ENCODE measurements at regions not wholly inside any gene's neighbourhood (a gene's known extent, or its start where the extent isn't known, plus 50 kb on each side); places are given as distances from the start of the nearest gene placed in this dataset.

GRCh38 chr2:60152226-60152833, 401.1 kb downstream of the BCL11A start:
- Histone ChIP-seq H3K4me1 (ENCODE audit: insufficient read depth, low read length) (peaks cover 45% of the 10 kb centered on the region), H4K20me1 (ENCODE audit: insufficient read depth, low read length) (no peaks in the 10 kb centered on the region), H3K9ac (ENCODE audit: low read depth, low read length) (no peak overlapping the region), H3K27me3 (ENCODE audit: insufficient read depth, low read length, poor library complexity) (no peaks in the 10 kb centered on the region), H3K79me2 (ENCODE audit: insufficient read depth, low read length) (no peaks in the 10 kb centered on the region), H2AFZ (ENCODE audit: low read depth, low read length) (no peak overlapping the region), H3K27ac (ENCODE audit: low read length) (no peak overlapping the region), H3K4me2 (ENCODE audit: insufficient read depth, low read length) (no peak overlapping the region), H3K36me3 (ENCODE audit: insufficient read depth, low read length) (no peaks in the 10 kb centered on the region), H3K9me3 (ENCODE audit: insufficient read depth, low read length, severe bottlenecking) (no peaks in the 10 kb centered on the region), H3K4me3 (ENCODE audit: low read depth in 1 of 2, low read length in 2 of 2) (no peak overlapping the region)
- no peak for DNase-seq
- TF ChIP-seq, protein P1, sequence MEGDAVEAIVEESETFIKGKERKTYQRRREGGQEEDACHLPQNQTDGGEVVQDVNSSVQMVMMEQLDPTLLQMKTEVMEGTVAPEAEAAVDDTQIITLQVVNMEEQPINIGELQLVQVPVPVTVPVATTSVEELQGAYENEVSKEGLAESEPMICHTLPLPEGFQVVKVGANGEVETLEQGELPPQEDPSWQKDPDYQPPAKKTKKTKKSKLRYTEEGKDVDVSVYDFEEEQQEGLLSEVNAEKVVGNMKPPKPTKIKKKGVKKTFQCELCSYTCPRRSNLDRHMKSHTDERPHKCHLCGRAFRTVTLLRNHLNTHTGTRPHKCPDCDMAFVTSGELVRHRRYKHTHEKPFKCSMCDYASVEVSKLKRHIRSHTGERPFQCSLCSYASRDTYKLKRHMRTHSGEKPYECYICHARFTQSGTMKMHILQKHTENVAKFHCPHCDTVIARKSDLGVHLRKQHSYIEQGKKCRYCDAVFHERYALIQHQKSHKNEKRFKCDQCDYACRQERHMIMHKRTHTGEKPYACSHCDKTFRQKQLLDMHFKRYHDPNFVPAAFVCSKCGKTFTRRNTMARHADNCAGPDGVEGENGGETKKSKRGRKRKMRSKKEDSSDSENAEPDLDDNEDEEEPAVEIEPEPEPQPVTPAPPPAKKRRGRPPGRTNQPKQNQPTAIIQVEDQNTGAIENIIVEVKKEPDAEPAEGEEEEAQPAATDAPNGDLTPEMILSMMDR (IDR thresholded peaks at IDR 0.05; ENCODE audit: borderline replicate concordance, extremely low read depth, low read length, poor library complexity, severe bottlenecking): peak; percentile 96
- no peak for TF ChIP-seq EZH2 (IDR thresholded peaks at IDR 0.05; ENCODE audit: borderline replicate concordance, low read depth, low read length, severe bottlenecking)
- no peak for ATAC-seq (ENCODE audit: insufficient read depth, low read depth)

- Histone ChIP-seq H3K79me2 (ENCODE audit: insufficient read depth, low read length) (no peaks in the 10 kb centered on the region), H3K9me3 (ENCODE audit: insufficient read depth, low read length, severe bottlenecking) (no peaks in the 10 kb centered on the region), H3K4me3 (ENCODE audit: low read depth in 1 of 2, low read length in 2 of 2) (peak overlapping the region in 1 of 2 experiments; percentile 6; a peak in 1 of 4 replicates), H3K4me1 (ENCODE audit: insufficient read depth, low read length) (peaks cover 47% of the 10 kb centered on the region), H3K27ac (ENCODE audit: low read length) (peak overlapping the region; percentile 94), H3K27me3 (ENCODE audit: insufficient read depth, low read length, poor library complexity) (no peaks in the 10 kb centered on the region), H3K9ac (ENCODE audit: low read depth, low read length) (peak overlapping the region; percentile 44), H4K20me1 (ENCODE audit: insufficient read depth, low read length) (no peaks in the 10 kb centered on the region), H2AFZ (ENCODE audit: low read depth, low read length) (peak overlapping the region; percentile 65), H3K36me3 (ENCODE audit: insufficient read depth, low read length) (no peaks in the 10 kb centered on the region), H3K4me2 (ENCODE audit: insufficient read depth, low read length) (peak overlapping the region; percentile 19; the same call in 1 of the 2 replicates)
- ATAC-seq (ENCODE audit: insufficient read depth, low read depth): peak; percentile 83
- DNase-seq: peak; percentile 73
- TF ChIP-seq, protein P1 (IDR thresholded peaks at IDR 0.05; ENCODE audit: borderline replicate concordance, extremely low read depth, low read length, poor library complexity, severe bottlenecking): no peak
- TF ChIP-seq EZH2 (IDR thresholded peaks at IDR 0.05; ENCODE audit: borderline replicate concordance, low read depth, low read length, severe bottlenecking): no peak
Observed at GRCh38 chr2:60149176-60149575, 404.3 kb downstream of the BCL11A start.

GRCh38 chr2:60148716-60149115, 404.7 kb downstream of the BCL11A start:
- TF ChIP-seq, protein P1 (IDR thresholded peaks at IDR 0.05; ENCODE audit: borderline replicate concordance, extremely low read depth, low read length, poor library complexity, severe bottlenecking): no peak
- peak overlapping the region; percentile 65 for H2AFZ ChIP-seq (ENCODE audit: low read depth, low read length)
- no peaks in the 10 kb centered on the region for H4K20me1 ChIP-seq (ENCODE audit: insufficient read depth, low read length)
- peak overlapping the region in 1 of 2 experiments; percentile 6; a peak in 1 of 4 replicates for H3K4me3 ChIP-seq (ENCODE audit: low read depth in 1 of 2, low read length in 2 of 2)
- peak overlapping the region; percentile 44 for H3K9ac ChIP-seq (ENCODE audit: low read depth, low read length)
- no peaks in the 10 kb centered on the region for H3K79me2 ChIP-seq (ENCODE audit: insufficient read depth, low read length)
- H3K36me3 ChIP-seq (ENCODE audit: insufficient read depth, low read length): no peaks in the 10 kb centered on the region
- H3K9me3 ChIP-seq (ENCODE audit: insufficient read depth, low read length, severe bottlenecking): no peaks in the 10 kb centered on the region
- H3K4me1 ChIP-seq (ENCODE audit: insufficient read depth, low read length): peaks cover 47% of the 10 kb centered on the region
- peak; percentile 58 for DNase-seq
- ATAC-seq (ENCODE audit: insufficient read depth, low read depth): peak; percentile 75
- H3K27ac ChIP-seq (ENCODE audit: low read length): peak overlapping the region; percentile 94
- peak overlapping the region; percentile 19; the same call in 1 of the 2 replicates for H3K4me2 ChIP-seq (ENCODE audit: insufficient read depth, low read length)
- H3K27me3 ChIP-seq (ENCODE audit: insufficient read depth, low read length, poor library complexity): no peaks in the 10 kb centered on the region
